ENCODE measurements at regions not wholly inside any gene's neighbourhood (a gene's known extent, or its start where the extent isn't known, plus 50 kb on each side); places are given as distances from the start of the nearest gene placed in this dataset.

DNA sequence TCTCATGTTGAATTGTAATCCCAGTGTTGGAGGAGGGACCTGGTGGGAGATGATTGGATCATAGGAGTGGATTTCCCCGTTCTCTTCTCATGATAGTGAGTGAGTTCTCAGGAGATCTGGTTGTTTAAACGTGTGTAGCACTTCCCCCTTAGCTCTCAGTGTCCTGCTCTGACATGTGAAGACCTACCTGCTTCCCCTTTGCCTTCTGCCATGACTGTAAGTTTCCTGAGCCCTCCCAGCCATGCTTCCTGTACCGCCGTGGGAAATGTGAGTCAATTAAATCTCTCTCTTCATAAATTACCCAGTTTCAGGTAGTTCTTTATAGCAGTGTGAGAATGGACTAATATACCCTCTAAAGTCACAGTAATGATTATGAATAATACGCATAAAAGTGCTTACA lies 248.4 kb upstream of the LRRC7 start:
- ATAC-seq, result no peak
- TF ChIP-seq, protein P1, sequence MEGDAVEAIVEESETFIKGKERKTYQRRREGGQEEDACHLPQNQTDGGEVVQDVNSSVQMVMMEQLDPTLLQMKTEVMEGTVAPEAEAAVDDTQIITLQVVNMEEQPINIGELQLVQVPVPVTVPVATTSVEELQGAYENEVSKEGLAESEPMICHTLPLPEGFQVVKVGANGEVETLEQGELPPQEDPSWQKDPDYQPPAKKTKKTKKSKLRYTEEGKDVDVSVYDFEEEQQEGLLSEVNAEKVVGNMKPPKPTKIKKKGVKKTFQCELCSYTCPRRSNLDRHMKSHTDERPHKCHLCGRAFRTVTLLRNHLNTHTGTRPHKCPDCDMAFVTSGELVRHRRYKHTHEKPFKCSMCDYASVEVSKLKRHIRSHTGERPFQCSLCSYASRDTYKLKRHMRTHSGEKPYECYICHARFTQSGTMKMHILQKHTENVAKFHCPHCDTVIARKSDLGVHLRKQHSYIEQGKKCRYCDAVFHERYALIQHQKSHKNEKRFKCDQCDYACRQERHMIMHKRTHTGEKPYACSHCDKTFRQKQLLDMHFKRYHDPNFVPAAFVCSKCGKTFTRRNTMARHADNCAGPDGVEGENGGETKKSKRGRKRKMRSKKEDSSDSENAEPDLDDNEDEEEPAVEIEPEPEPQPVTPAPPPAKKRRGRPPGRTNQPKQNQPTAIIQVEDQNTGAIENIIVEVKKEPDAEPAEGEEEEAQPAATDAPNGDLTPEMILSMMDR (IDR thresholded peaks at IDR 0.05), result no peak
- ChIA-PET CTCF (no interaction called here), POLR2A (no interaction called here)
- Mint-ChIP-seq H3K4me3 (no peak overlapping the region), H3K27me3 (no peaks in the 10 kb centered on the region), H3K27ac (no peak overlapping the region), H3K9me3 (peaks cover 6% of the 10 kb centered on the region), H3K4me1 (ENCODE audit: low read depth) (no peaks in the 10 kb centered on the region), H3K36me3 (ENCODE audit: low read depth) (no peaks in the 10 kb centered on the region)
- intact Hi-C loops (cut with micrococcal nuclease), result no loop called here
- DNase-seq, result no peak

DNA sequence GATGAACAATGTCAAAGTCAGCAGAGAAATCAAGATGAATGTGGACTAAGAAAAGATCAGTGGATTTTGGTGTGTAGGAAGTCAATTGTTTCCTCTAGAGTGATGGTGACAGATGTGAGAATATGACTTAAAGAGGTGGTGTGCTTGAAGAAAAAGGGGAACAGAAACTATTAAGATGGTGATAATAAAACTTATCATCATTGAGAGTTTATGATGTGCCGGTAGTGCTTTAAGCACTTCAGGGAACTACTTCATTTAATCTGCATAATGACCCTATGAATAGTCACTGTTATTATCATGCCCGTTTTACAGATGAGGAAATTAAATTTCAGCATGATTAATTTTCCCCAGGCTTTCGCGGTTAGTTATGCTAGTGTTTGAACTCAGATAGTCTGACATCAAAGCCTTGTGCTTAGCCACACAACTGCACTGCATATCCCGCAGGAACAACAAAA lies 246.9 kb upstream of the LRRC7 start:
- Mint-ChIP-seq H3K4me3 (no peak overlapping the region), H3K4me1 (ENCODE audit: low read depth) (no peaks in the 10 kb centered on the region), H3K9me3 (peaks cover under 1% of the 10 kb centered on the region), H3K27ac (no peak overlapping the region), H3K36me3 (ENCODE audit: low read depth) (no peaks in the 10 kb centered on the region), H3K27me3 (no peaks in the 10 kb centered on the region)
- no peak for DNase-seq
- TF ChIP-seq, protein P1 (IDR thresholded peaks at IDR 0.05), result no peak
- ChIA-PET CTCF (interaction anchor here (0.5 kb wide), 1 partner anchor 99 kb away, joined by 3 read pairs; no protein-coding TSS in a partner anchor), POLR2A (no interaction called here)
- peak; percentile 13 for ATAC-seq
- intact Hi-C loops (cut with micrococcal nuclease), result no loop called here

DNA sequence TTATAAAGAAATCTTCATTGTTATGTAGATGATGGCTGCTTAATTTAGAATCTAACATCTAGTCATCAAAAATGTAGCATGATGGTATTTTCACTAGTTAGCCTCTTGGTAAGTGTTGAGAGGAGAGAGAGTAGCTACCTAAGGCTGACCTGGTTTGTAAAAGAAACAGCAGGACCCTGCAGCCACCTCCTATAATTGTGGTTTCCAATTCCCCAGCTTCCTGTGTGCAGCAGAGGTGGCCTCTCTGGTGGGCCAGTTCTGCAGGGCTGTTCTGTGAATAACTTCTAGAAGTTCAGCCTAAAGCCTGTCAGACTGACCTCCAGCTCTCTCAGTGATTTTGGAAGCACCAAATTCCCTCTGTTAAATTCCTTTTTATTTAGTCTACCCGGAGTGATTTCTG lies 246.4 kb upstream of the LRRC7 start:
- Mint-ChIP-seq H3K9me3 (no peaks in the 10 kb centered on the region), H3K27me3 (no peaks in the 10 kb centered on the region), H3K27ac (no peak overlapping the region), H3K4me3 (no peak overlapping the region), H3K4me1 (ENCODE audit: low read depth) (no peaks in the 10 kb centered on the region), H3K36me3 (ENCODE audit: low read depth) (no peaks in the 10 kb centered on the region)
- DNase-seq, result no peak
- ATAC-seq, result no peak
- TF ChIP-seq, protein P1 (IDR thresholded peaks at IDR 0.05), result no peak
- CTCF ChIA-PET, result interaction anchor here (0.5 kb wide), 1 partner anchor 100 kb away, joined by 3 read pairs; no protein-coding TSS in a partner anchor
- POLR2A ChIA-PET, result no interaction called here
- intact Hi-C loops (cut with micrococcal nuclease), result no loop called here

DNA sequence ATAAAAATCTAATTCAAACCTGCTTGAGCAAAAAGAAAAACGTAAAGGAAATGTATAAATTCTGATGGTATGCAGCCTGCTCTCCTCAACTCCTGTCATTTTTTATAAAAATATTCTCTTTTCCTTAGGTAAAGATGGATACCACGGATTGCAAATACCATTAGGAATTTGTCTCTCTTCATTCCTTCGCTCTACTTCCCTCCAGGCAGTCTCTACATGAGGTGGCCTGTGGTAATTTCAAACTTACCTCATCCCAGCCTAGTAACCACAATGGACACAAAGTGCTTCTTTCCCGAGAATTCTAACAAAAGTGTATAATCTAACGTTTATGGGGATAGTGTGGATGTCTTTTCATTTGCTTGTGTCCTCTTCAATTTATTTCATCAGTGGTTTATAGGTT lies 239.5 kb upstream of the LRRC7 start:
- Mint-ChIP-seq H3K27me3 (no peaks in the 10 kb centered on the region), H3K9me3 (peaks cover 13% of the 10 kb centered on the region), H3K27ac (no peak overlapping the region), H3K36me3 (ENCODE audit: low read depth) (no peaks in the 10 kb centered on the region), H3K4me3 (no peak overlapping the region), H3K4me1 (ENCODE audit: low read depth) (no peaks in the 10 kb centered on the region)
- TF ChIP-seq, protein P1 (IDR thresholded peaks at IDR 0.05), result no peak
- DNase-seq (no peak), ATAC-seq (no peak)
- POLR2A ChIA-PET, result no interaction called here
- intact Hi-C loops (cut with micrococcal nuclease), result no loop called here
- CTCF ChIA-PET, result no interaction called here

DNA sequence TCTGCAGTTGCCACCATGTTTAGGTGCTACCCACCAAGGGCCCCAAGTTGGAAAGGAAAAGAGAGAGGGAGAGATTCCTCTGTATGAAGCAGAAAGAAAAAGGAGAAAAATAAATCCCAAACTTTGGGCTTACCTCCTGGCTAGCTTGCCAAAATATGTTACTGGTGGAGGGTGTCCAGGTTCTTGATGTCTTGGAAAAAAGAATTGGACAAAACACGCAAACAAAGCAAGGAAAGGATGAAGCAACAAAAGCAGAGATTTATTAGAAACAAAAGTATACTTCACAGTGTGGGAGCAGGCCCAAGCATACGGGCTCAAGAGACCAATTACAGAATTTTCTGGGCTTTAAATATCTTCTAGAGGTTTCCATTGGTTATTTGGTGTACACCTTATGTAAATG lies 204.5 kb upstream of the LRRC7 start:
- Mint-ChIP-seq H3K9me3 (no peaks in the 10 kb centered on the region), H3K4me3 (no peak overlapping the region), H3K36me3 (ENCODE audit: low read depth) (no peaks in the 10 kb centered on the region), H3K27me3 (no peaks in the 10 kb centered on the region), H3K27ac (no peak overlapping the region), H3K4me1 (ENCODE audit: low read depth) (no peaks in the 10 kb centered on the region)
- TF ChIP-seq, protein P1 (IDR thresholded peaks at IDR 0.05), result no peak
- ATAC-seq (no peak), DNase-seq (no peak)
- ChIA-PET POLR2A (no interaction called here), CTCF (no interaction called here)
- intact Hi-C loops (cut with micrococcal nuclease), result no loop called here
